ENCODE measurements at regions not wholly inside any gene's neighbourhood (a gene's known extent, or its start where the extent isn't known, plus 50 kb on each side); places are given as distances from the start of the nearest gene placed in this dataset.

GRCh38 chrX:45872480-45872879, 671.8 kb upstream of the DIPK2B start:
- TF ChIP-seq CTCF (IDR thresholded peaks at IDR 0.05; ENCODE audit: low read depth, low read length): no peak
- TF ChIP-seq, protein P1, sequence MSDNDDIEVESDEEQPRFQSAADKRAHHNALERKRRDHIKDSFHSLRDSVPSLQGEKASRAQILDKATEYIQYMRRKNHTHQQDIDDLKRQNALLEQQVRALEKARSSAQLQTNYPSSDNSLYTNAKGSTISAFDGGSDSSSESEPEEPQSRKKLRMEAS (IDR thresholded peaks at IDR 0.05; ENCODE audit: low read depth, low read length): no peak
- no peak for TF ChIP-seq POLR2A (IDR thresholded peaks at IDR 0.05; ENCODE audit: extremely low read depth, insufficient read length)
- no peak for TF ChIP-seq MYC (IDR thresholded peaks at IDR 0.05; ENCODE audit: low read depth, low read length)
- DNase-seq (ENCODE audit: low read depth): no peak
- H3K4me3 ChIP-seq (ENCODE audit: low read depth, low read length): no peak overlapping the region

- TF ChIP-seq MYC (IDR thresholded peaks at IDR 0.05; ENCODE audit: low read depth, low read length) (no peak), CTCF (IDR thresholded peaks at IDR 0.05; ENCODE audit: low read depth, low read length) (no peak), POLR2A (IDR thresholded peaks at IDR 0.05; ENCODE audit: extremely low read depth, insufficient read length) (no peak)
- TF ChIP-seq, protein P1 (IDR thresholded peaks at IDR 0.05; ENCODE audit: low read depth, low read length): no peak
- H3K4me3 ChIP-seq (ENCODE audit: low read depth, low read length): no peak overlapping the region
- no peak for DNase-seq (ENCODE audit: low read depth)
These were observed 667.7 kb upstream of the DIPK2B start for GRCh38 chrX:45868425-45868824.

DNA sequence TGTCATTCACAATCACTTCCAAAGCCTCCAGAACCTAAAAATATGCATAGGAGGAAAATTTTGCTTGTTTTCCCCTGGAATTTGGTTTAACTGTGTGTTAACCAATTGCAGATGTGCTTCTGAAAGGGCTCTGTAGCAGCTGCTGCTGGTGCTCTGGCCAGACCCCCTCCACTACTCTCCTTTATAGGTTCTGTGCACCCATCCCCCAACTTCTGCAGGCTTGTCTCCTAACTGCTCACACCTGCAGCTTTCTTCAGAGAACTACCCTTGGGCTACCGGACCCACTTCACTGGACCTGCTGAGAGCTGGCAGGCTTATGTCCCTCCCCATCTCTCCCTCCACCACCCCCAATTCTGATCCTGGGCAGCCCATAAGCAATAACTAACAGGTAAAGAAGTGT, 662.1 kb upstream of the DIPK2B start:
- TF ChIP-seq, protein P1 (IDR thresholded peaks at IDR 0.05; ENCODE audit: low read depth, low read length): no peak
- no peak for TF ChIP-seq POLR2A (IDR thresholded peaks at IDR 0.05; ENCODE audit: extremely low read depth, insufficient read length)
- TF ChIP-seq CTCF (IDR thresholded peaks at IDR 0.05; ENCODE audit: low read depth, low read length): no peak
- TF ChIP-seq MYC (IDR thresholded peaks at IDR 0.05; ENCODE audit: low read depth, low read length): no peak
- DNase-seq (ENCODE audit: low read depth): no peak
- H3K4me3 ChIP-seq (ENCODE audit: low read depth, low read length): no peak overlapping the region

- DNase-seq (ENCODE audit: low read depth): no peak
- no peak overlapping the region for H3K4me3 ChIP-seq (ENCODE audit: low read depth, low read length)
- TF ChIP-seq MYC (IDR thresholded peaks at IDR 0.05; ENCODE audit: low read depth, low read length) (no peak), CTCF (IDR thresholded peaks at IDR 0.05; ENCODE audit: low read depth, low read length) (no peak), POLR2A (IDR thresholded peaks at IDR 0.05; ENCODE audit: extremely low read depth, insufficient read length) (no peak)
- TF ChIP-seq, protein P1 (IDR thresholded peaks at IDR 0.05; ENCODE audit: low read depth, low read length): no peak
These were observed 659.8 kb upstream of the DIPK2B start for GRCh38 chrX:45860450-45860849.

- no peak for DNase-seq (ENCODE audit: low read depth)
- TF ChIP-seq, protein P1 (IDR thresholded peaks at IDR 0.05; ENCODE audit: low read depth, low read length): no peak
- no peak for TF ChIP-seq MYC (IDR thresholded peaks at IDR 0.05; ENCODE audit: low read depth, low read length)
- no peak overlapping the region for H3K4me3 ChIP-seq (ENCODE audit: low read depth, low read length)
These were observed 658.7 kb upstream of the DIPK2B start for GRCh38 chrX:45859407-45859806.

DNA sequence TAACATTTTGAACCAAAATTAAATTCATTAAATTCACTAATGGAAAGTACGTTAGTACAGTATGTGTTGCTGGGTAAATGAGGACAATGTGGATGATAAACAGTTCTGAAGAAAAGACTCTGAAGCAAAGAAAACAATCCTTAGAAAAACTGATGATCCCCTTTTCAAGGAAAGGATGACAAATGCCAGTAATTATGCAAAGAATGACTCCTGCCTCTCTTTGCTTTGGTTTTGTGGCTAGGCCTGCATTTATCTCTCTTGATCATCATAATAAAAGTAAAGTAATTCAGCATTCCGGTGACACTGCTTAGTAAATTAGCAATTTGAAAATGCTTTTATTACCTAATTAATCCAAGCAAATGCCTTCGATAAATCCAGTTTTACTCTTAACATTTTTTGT, 652.2 kb upstream of the DIPK2B start:
- DNase-seq (ENCODE audit: low read depth): no peak
- H3K4me3 ChIP-seq (ENCODE audit: low read depth, low read length): no peak overlapping the region
- TF ChIP-seq CTCF (IDR thresholded peaks at IDR 0.05; ENCODE audit: low read depth, low read length): no peak
- no peak for TF ChIP-seq MYC (IDR thresholded peaks at IDR 0.05; ENCODE audit: low read depth, low read length)
- no peak for TF ChIP-seq POLR2A (IDR thresholded peaks at IDR 0.05; ENCODE audit: extremely low read depth, insufficient read length)
- TF ChIP-seq, protein P1 (IDR thresholded peaks at IDR 0.05; ENCODE audit: low read depth, low read length): no peak

All from NB4 (cell line).